Keratinocyte (primary cell): ENCODE measurements at regions not wholly inside any gene's neighbourhood (a gene's known extent, or its start where the extent isn't known, plus 50 kb on each side); places are given as distances from the start of the nearest gene placed in this dataset.

Experiments used
- DNase-seq: peaks from one replicate; pipeline ENCODE4 v3.0.0-alpha.2; 2011; ENCODE audit warnings: low read depth, missing footprints, low spot score
- FAIRE-seq: peaks from 2 replicates; lab custom pipeline; 2011; peaks lifted over from hg19 to GRCh38; lab: Jason Lieb, UNC
- H2AFZ ChIP-seq: 2 replicates; pipeline ENCODE4 v1.6.0; 2012; ENCODE audit warnings: low read length, control low read depth, inconsistent platforms; ENCODE audit not compliant: control insufficient read depth
- H3K27ac ChIP-seq: 2 replicates; pipeline ENCODE4 v1.5.1; 2011; ENCODE audit warnings: low read length; ENCODE audit not compliant: control insufficient read depth, insufficient read depth
- H3K27me3 ChIP-seq: 3 replicates; pipeline ENCODE4 v1.6.0; 2011; ENCODE audit warnings: low read length; ENCODE audit not compliant: control insufficient read depth, insufficient read depth; ENCODE audit errors: extremely low read depth
- H3K36me3 ChIP-seq, 2 experiments: 2 replicates in 1 of 2; 3 replicates in 1 of 2; pipeline ENCODE4 v1.5.1; 2011; ENCODE audit warnings: low read length in 2 of 2, mild to moderate bottlenecking in 1 of 2; ENCODE audit not compliant: control insufficient read depth in 2 of 2, insufficient read depth in 2 of 2; ENCODE audit errors: extremely low read depth in 1 of 2
- H3K4me1 ChIP-seq: 3 replicates; pipeline ENCODE4 v1.5.1; 2011; ENCODE audit warnings: low read length; ENCODE audit not compliant: control insufficient read depth, insufficient read depth; ENCODE audit errors: extremely low read depth
- H3K4me2 ChIP-seq: 3 replicates; pipeline ENCODE4 v1.6.0; 2011; ENCODE audit warnings: low read depth, low read length; ENCODE audit not compliant: control insufficient read depth, insufficient read depth; ENCODE audit errors: extremely low read depth
- H3K4me3 ChIP-seq, 3 experiments: fragments of 200-600 bp in 1 of 3; sonication (generic) in 1 of 3; 2 replicates in 2 of 3; 3 replicates in 1 of 3; pipeline ENCODE4 v1.5.1; 2011 to 2016; ENCODE audit warnings: low read length in 3 of 3, mild to moderate bottlenecking in 3 of 3, control low read depth in 2 of 3, inconsistent platforms in 1 of 3, low read depth in 1 of 3, mixed read lengths in 1 of 3, mixed run types in 1 of 3, moderate library complexity in 1 of 3; ENCODE audit not compliant: control insufficient read depth in 2 of 3, insufficient read depth in 2 of 3; ENCODE audit errors: extremely low read depth in 1 of 3
- H3K79me2 ChIP-seq: 2 replicates; pipeline ENCODE4 v1.6.0; 2012; ENCODE audit warnings: low read length; ENCODE audit not compliant: control insufficient read depth, insufficient read depth
- H3K9ac ChIP-seq: 3 replicates; pipeline ENCODE4 v1.6.0; 2011; ENCODE audit warnings: low read length; ENCODE audit not compliant: control insufficient read depth, insufficient read depth; ENCODE audit errors: extremely low read depth
- H3K9me1 ChIP-seq: 3 replicates; pipeline ENCODE4 v1.6.0; 2011; ENCODE audit warnings: low read length; ENCODE audit not compliant: control insufficient read depth, insufficient read depth; ENCODE audit errors: extremely low read depth
- H3K9me3 ChIP-seq: 2 replicates; pipeline ENCODE4 v1.5.1; 2012; ENCODE audit warnings: low read depth, low read length; ENCODE audit not compliant: control insufficient read depth
- H4K20me1 ChIP-seq: 3 replicates; pipeline ENCODE4 v1.6.0; 2011; ENCODE audit warnings: low read length; ENCODE audit not compliant: control insufficient read depth, insufficient read depth; ENCODE audit errors: extremely low read depth
- CTCF ChIP-seq, 3 experiments: IDR thresholded peaks in 1 of 3; conservative IDR thresholded peaks in 1 of 3; optimal IDR thresholded peaks in 1 of 3; 2 replicates in 2 of 3; 3 replicates in 1 of 3; pipeline versions ENCODE3 to v1.5.1; 2011; ENCODE audit warnings: low read length in 3 of 3, mild to moderate bottlenecking in 3 of 3, moderate library complexity in 2 of 3, control low read depth in 1 of 3, inconsistent platforms in 1 of 3; ENCODE audit not compliant: insufficient read depth in 2 of 3; ENCODE audit errors: extremely low read depth in 1 of 3
- EZH2 ChIP-seq: IDR thresholded peaks from one replicate; pipeline ENCODE4 v1.6.1; 2012; ENCODE audit warnings: inconsistent platforms, mild to moderate bottlenecking, low read length, moderate library complexity
- dilution Hi-C: fragments of 300-500 bp; cut with MboI; formaldehyde crosslinking; loops from one replicate; pipeline ENCODE4 v1.7.0; 2020; ENCODE audit warnings: low sequenced_read_pairs; ENCODE audit not compliant: extremely low pct_ligation_motif_present

DNA sequence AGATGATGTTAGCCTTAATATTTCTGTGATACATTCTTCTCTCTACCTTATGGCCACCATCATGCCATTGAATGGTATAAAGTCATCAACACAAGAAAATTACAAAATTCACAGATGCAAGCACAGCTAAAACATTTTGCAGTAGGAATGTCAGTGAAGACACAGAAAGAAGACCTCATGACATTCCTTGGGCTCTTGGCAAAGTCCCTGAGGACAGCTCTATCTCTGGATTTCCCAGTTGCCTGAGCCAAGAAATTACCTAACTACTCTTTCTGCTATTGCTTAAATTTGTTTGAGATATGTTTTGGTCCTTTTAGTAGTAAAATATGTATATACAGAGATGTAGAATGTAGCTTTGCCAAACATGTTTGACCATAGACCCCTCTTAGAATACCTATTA, 201.0 kb upstream of the STXBP5 start:
- no peak overlapping the region for H3K4me3 ChIP-seq
- H3K36me3 ChIP-seq, result no peaks in the 10 kb centered on the region
- no peaks in the 10 kb centered on the region for H3K9me3 ChIP-seq
- no peaks in the 10 kb centered on the region for H4K20me1 ChIP-seq
- H3K4me1 ChIP-seq, result no peaks in the 10 kb centered on the region
- H3K4me2 ChIP-seq, result no peak overlapping the region
- TF ChIP-seq EZH2, result no peak
- FAIRE-seq, result no peak
- H3K27ac ChIP-seq, result no peak overlapping the region
- no peak overlapping the region for H2AFZ ChIP-seq
- H3K9me1 ChIP-seq, result no peaks in the 10 kb centered on the region
- no peak for DNase-seq
- H3K79me2 ChIP-seq, result no peaks in the 10 kb centered on the region
- no peak overlapping the region for H3K9ac ChIP-seq
- H3K27me3 ChIP-seq, result no peaks in the 10 kb centered on the region
- dilution Hi-C loops, result no loop called here

DNA sequence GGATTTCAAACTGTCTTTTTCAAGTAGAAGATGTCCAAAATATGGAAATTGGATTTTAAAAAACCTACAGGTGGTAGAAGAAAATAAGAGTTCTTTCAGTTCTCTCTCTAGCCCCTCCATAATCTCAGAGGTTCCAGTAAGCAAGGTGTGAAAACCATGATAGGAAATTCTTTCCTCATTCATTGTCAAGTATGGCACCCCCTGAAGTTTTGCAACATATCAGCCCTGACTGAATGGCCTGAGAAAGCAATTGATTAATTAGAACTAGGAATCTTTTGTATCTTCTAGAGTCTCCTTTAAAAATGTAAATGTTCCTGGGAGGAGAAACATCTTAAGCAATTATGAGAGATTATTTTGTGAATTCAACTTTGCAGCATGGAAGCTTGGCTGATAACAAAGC, 198.7 kb upstream of the STXBP5 start:
- TF ChIP-seq CTCF (optimal IDR thresholded peaks at IDR 0.05 in 1 of 3, IDR thresholded peaks at IDR 0.05 in 1 of 3, conservative IDR thresholded peaks at IDR 0.05 in 1 of 3; ENCODE audit: extremely low read depth in 1 of 3, insufficient read depth in 2 of 3, low read length in 3 of 3) (peak in 2 of 3 experiments; percentile 14 to 20), EZH2 (no peak)
- Histone ChIP-seq H3K9ac (no peak overlapping the region), H3K27me3 (no peaks in the 10 kb centered on the region), H3K4me1 (no peaks in the 10 kb centered on the region), H3K4me3 (no peak overlapping the region), H3K36me3 (no peaks in the 10 kb centered on the region), H3K27ac (no peak overlapping the region), H3K79me2 (no peaks in the 10 kb centered on the region), H4K20me1 (no peaks in the 10 kb centered on the region), H3K9me1 (no peaks in the 10 kb centered on the region), H2AFZ (no peak overlapping the region), H3K4me2 (no peak overlapping the region), H3K9me3 (no peaks in the 10 kb centered on the region)
- DNase-seq (no peak), FAIRE-seq (no peak)
- dilution Hi-C loops, result no loop called here

GRCh38 chr6:147007441-147007840, 196.8 kb upstream of the STXBP5 start:
- no peak for FAIRE-seq
- H4K20me1 ChIP-seq, result no peaks in the 10 kb centered on the region
- dilution Hi-C loops, result no loop called here

More at GRCh38 chr6:147007441-147007840, 196.8 kb upstream of the STXBP5 start:
- no peak overlapping the region for H3K4me2 ChIP-seq
- H2AFZ ChIP-seq, result no peak overlapping the region
- no peaks in the 10 kb centered on the region for H3K36me3 ChIP-seq
- no peaks in the 10 kb centered on the region for H3K79me2 ChIP-seq
- no peak overlapping the region for H3K9ac ChIP-seq
- H3K4me1 ChIP-seq, result no peaks in the 10 kb centered on the region
- no peak for TF ChIP-seq CTCF (optimal IDR thresholded peaks at IDR 0.05 in 1 of 3, IDR thresholded peaks at IDR 0.05 in 1 of 3, conservative IDR thresholded peaks at IDR 0.05 in 1 of 3; ENCODE audit: extremely low read depth in 1 of 3, insufficient read depth in 2 of 3, low read length in 3 of 3)
- no peak for TF ChIP-seq EZH2
- H3K9me1 ChIP-seq, result no peaks in the 10 kb centered on the region
- no peak overlapping the region for H3K4me3 ChIP-seq
- H3K27ac ChIP-seq, result no peak overlapping the region
- no peak for DNase-seq
- no peaks in the 10 kb centered on the region for H3K27me3 ChIP-seq
- H3K9me3 ChIP-seq, result no peaks in the 10 kb centered on the region
